ENCODE measurements at regions not wholly inside any gene's neighbourhood (a gene's known extent, or its start where the extent isn't known, plus 50 kb on each side); places are given as distances from the start of the nearest gene placed in this dataset.
"Not testable (repeated sequence)": the region's sequence is repeated elsewhere in the genome, so short reads cannot be mapped to it uniquely, and the experiment has no call there.

GRCh38 chr2:207439881-207440280, 89.9 kb upstream of the CREB1 start:
- H3K27me3 ChIP-seq (ENCODE audit: control insufficient read depth in 1 of 2, insufficient read depth in 2 of 2, low read length in 2 of 2); H3K4me1 ChIP-seq (ENCODE audit: control insufficient read depth in 2 of 2, insufficient read depth in 2 of 2, low read length in 1 of 2); H3K36me3 ChIP-seq (ENCODE audit: control insufficient read depth in 2 of 2, insufficient read depth in 2 of 2, low read length in 1 of 2); H3K4me3 ChIP-seq (ENCODE audit: low read depth in 1 of 2, low read length in 2 of 2); H3K27ac ChIP-seq (ENCODE audit: low read depth in 2 of 2, low read length in 1 of 2); H3K9me3 ChIP-seq (ENCODE audit: control insufficient read depth in 2 of 2, insufficient read depth in 1 of 2, low read depth in 1 of 2, low read length in 1 of 2): not testable (repeated sequence)

- Histone ChIP-seq H3K4me1 (ENCODE audit: control insufficient read depth in 2 of 2, insufficient read depth in 2 of 2, low read length in 1 of 2) (no peaks in the 10 kb centered on the region), H3K27ac (ENCODE audit: low read depth in 2 of 2, low read length in 1 of 2) (no peak overlapping the region), H3K4me3 (ENCODE audit: low read depth in 1 of 2, low read length in 2 of 2) (no peak overlapping the region), H3K27me3 (ENCODE audit: control insufficient read depth in 1 of 2, insufficient read depth in 2 of 2, low read length in 2 of 2) (no peaks in the 10 kb centered on the region), H3K9me3 (ENCODE audit: control insufficient read depth in 2 of 2, insufficient read depth in 1 of 2, low read depth in 1 of 2, low read length in 1 of 2) (no peaks in the 10 kb centered on the region), H3K36me3 (ENCODE audit: control insufficient read depth in 2 of 2, insufficient read depth in 2 of 2, low read length in 1 of 2) (no peaks in the 10 kb centered on the region)
- 81 to 84% methylated on average over 4 of the region's 4 CpGs for WGBS, 2 donors
Observed at GRCh38 chr2:207444756-207445155, 85.0 kb upstream of the CREB1 start.

- Histone ChIP-seq H3K27me3 (ENCODE audit: control insufficient read depth in 1 of 2, insufficient read depth in 2 of 2, low read length in 2 of 2) (no peaks in the 10 kb centered on the region), H3K36me3 (ENCODE audit: control insufficient read depth in 2 of 2, insufficient read depth in 2 of 2, low read length in 1 of 2) (no peaks in the 10 kb centered on the region), H3K27ac (ENCODE audit: low read depth in 2 of 2, low read length in 1 of 2) (no peak overlapping the region), H3K4me1 (ENCODE audit: control insufficient read depth in 2 of 2, insufficient read depth in 2 of 2, low read length in 1 of 2) (no peaks in the 10 kb centered on the region), H3K9me3 (ENCODE audit: control insufficient read depth in 2 of 2, insufficient read depth in 1 of 2, low read depth in 1 of 2, low read length in 1 of 2) (no peaks in the 10 kb centered on the region), H3K4me3 (ENCODE audit: low read depth in 1 of 2, low read length in 2 of 2) (no peak overlapping the region)
- WGBS, 2 donors, result 64 to 76% methylated on average over 6 of the region's 6 CpGs
Observed at GRCh38 chr2:207446653-207447052, 83.1 kb upstream of the CREB1 start.

GRCh38 chr2:207448006-207448405, 81.8 kb upstream of the CREB1 start:
- Histone ChIP-seq H3K9me3 (ENCODE audit: control insufficient read depth in 2 of 2, insufficient read depth in 1 of 2, low read depth in 1 of 2, low read length in 1 of 2) (no peaks in the 10 kb centered on the region), H3K4me3 (ENCODE audit: low read depth in 1 of 2, low read length in 2 of 2) (no peak overlapping the region), H3K36me3 (ENCODE audit: control insufficient read depth in 2 of 2, insufficient read depth in 2 of 2, low read length in 1 of 2) (no peaks in the 10 kb centered on the region), H3K27me3 (ENCODE audit: control insufficient read depth in 1 of 2, insufficient read depth in 2 of 2, low read length in 2 of 2) (no peaks in the 10 kb centered on the region), H3K27ac (ENCODE audit: low read depth in 2 of 2, low read length in 1 of 2) (no peak overlapping the region), H3K4me1 (ENCODE audit: control insufficient read depth in 2 of 2, insufficient read depth in 2 of 2, low read length in 1 of 2) (no peaks in the 10 kb centered on the region)
- WGBS, 2 donors, result 73 to 84% methylated on average over 1 of the region's 1 CpG

- WGBS, 2 donors, result 69 to 80% methylated on average over 1 of the region's 1 CpG
- no peaks in the 10 kb centered on the region for H3K4me1 ChIP-seq (ENCODE audit: control insufficient read depth in 2 of 2, insufficient read depth in 2 of 2, low read length in 1 of 2)
- no peak overlapping the region for H3K27ac ChIP-seq (ENCODE audit: low read depth in 2 of 2, low read length in 1 of 2)
- H3K36me3 ChIP-seq (ENCODE audit: control insufficient read depth in 2 of 2, insufficient read depth in 2 of 2, low read length in 1 of 2), result no peaks in the 10 kb centered on the region
- H3K4me3 ChIP-seq (ENCODE audit: low read depth in 1 of 2, low read length in 2 of 2), result no peak overlapping the region
- no peaks in the 10 kb centered on the region for H3K9me3 ChIP-seq (ENCODE audit: control insufficient read depth in 2 of 2, insufficient read depth in 1 of 2, low read depth in 1 of 2, low read length in 1 of 2)
- H3K27me3 ChIP-seq (ENCODE audit: control insufficient read depth in 1 of 2, insufficient read depth in 2 of 2, low read length in 2 of 2), result no peaks in the 10 kb centered on the region
Observed at GRCh38 chr2:207449642-207450165, 80.1 kb upstream of the CREB1 start.

- Histone ChIP-seq H3K4me3 (ENCODE audit: low read depth in 1 of 2, low read length in 2 of 2) (no peak overlapping the region), H3K9me3 (ENCODE audit: control insufficient read depth in 2 of 2, insufficient read depth in 1 of 2, low read depth in 1 of 2, low read length in 1 of 2) (no peaks in the 10 kb centered on the region), H3K27ac (ENCODE audit: low read depth in 2 of 2, low read length in 1 of 2) (no peak overlapping the region), H3K27me3 (ENCODE audit: control insufficient read depth in 1 of 2, insufficient read depth in 2 of 2, low read length in 2 of 2) (no peaks in the 10 kb centered on the region), H3K36me3 (ENCODE audit: control insufficient read depth in 2 of 2, insufficient read depth in 2 of 2, low read length in 1 of 2) (no peaks in the 10 kb centered on the region), H3K4me1 (ENCODE audit: control insufficient read depth in 2 of 2, insufficient read depth in 2 of 2, low read length in 1 of 2) (no peaks in the 10 kb centered on the region)
- 35 to 44% methylated on average over 1 of the region's 1 CpG for whole genome bisulfite sequencing, 2 donors
Observed at GRCh38 chr2:207450186-207450585, 79.6 kb upstream of the CREB1 start.

GRCh38 chr2:207458582-207458981, 71.2 kb upstream of the CREB1 start:
- H3K36me3 ChIP-seq (ENCODE audit: control insufficient read depth in 2 of 2, insufficient read depth in 2 of 2, low read length in 1 of 2), result no peaks in the 10 kb centered on the region
- no peaks in the 10 kb centered on the region for H3K27me3 ChIP-seq (ENCODE audit: control insufficient read depth in 1 of 2, insufficient read depth in 2 of 2, low read length in 2 of 2)
- WGBS, 2 donors, result 89 to 97% methylated on average over 5 of the region's 5 CpGs
- no peak overlapping the region for H3K4me3 ChIP-seq (ENCODE audit: low read depth in 1 of 2, low read length in 2 of 2)
- no peaks in the 10 kb centered on the region for H3K4me1 ChIP-seq (ENCODE audit: control insufficient read depth in 2 of 2, insufficient read depth in 2 of 2, low read length in 1 of 2)
- H3K9me3 ChIP-seq (ENCODE audit: control insufficient read depth in 2 of 2, insufficient read depth in 1 of 2, low read depth in 1 of 2, low read length in 1 of 2), result no peaks in the 10 kb centered on the region
- H3K27ac ChIP-seq (ENCODE audit: low read depth in 2 of 2, low read length in 1 of 2), result no peak overlapping the region

GRCh38 chr2:207459990-207460757, 69.6 kb upstream of the CREB1 start:
- 62 to 70% methylated on average over 7 of the region's 7 CpGs for WGBS, 2 donors
- H3K4me1 ChIP-seq (ENCODE audit: control insufficient read depth in 2 of 2, insufficient read depth in 2 of 2, low read length in 1 of 2), result no peaks in the 10 kb centered on the region
- H3K27me3 ChIP-seq (ENCODE audit: control insufficient read depth in 1 of 2, insufficient read depth in 2 of 2, low read length in 2 of 2), result no peaks in the 10 kb centered on the region
- H3K27ac ChIP-seq (ENCODE audit: low read depth in 2 of 2, low read length in 1 of 2), result no peak overlapping the region
- no peaks in the 10 kb centered on the region for H3K9me3 ChIP-seq (ENCODE audit: control insufficient read depth in 2 of 2, insufficient read depth in 1 of 2, low read depth in 1 of 2, low read length in 1 of 2)
- H3K4me3 ChIP-seq (ENCODE audit: low read depth in 1 of 2, low read length in 2 of 2), result no peak overlapping the region
- H3K36me3 ChIP-seq (ENCODE audit: control insufficient read depth in 2 of 2, insufficient read depth in 2 of 2, low read length in 1 of 2), result no peaks in the 10 kb centered on the region

GRCh38 chr2:207463433-207463832, 66.3 kb upstream of the CREB1 start:
- Histone ChIP-seq H3K27ac (ENCODE audit: low read depth in 2 of 2, low read length in 1 of 2) (no peak overlapping the region), H3K4me1 (ENCODE audit: control insufficient read depth in 2 of 2, insufficient read depth in 2 of 2, low read length in 1 of 2) (no peaks in the 10 kb centered on the region), H3K9me3 (ENCODE audit: control insufficient read depth in 2 of 2, insufficient read depth in 1 of 2, low read depth in 1 of 2, low read length in 1 of 2) (no peaks in the 10 kb centered on the region), H3K27me3 (ENCODE audit: control insufficient read depth in 1 of 2, insufficient read depth in 2 of 2, low read length in 2 of 2) (no peaks in the 10 kb centered on the region), H3K36me3 (ENCODE audit: control insufficient read depth in 2 of 2, insufficient read depth in 2 of 2, low read length in 1 of 2) (no peaks in the 10 kb centered on the region), H3K4me3 (ENCODE audit: low read depth in 1 of 2, low read length in 2 of 2) (no peak overlapping the region)
- 83 to 87% methylated on average over 8 of the region's 8 CpGs for WGBS, 2 donors

GRCh38 chr2:207464007-207464406, 65.8 kb upstream of the CREB1 start:
- Histone ChIP-seq H3K4me3 (ENCODE audit: low read depth in 1 of 2, low read length in 2 of 2) (no peak overlapping the region), H3K27me3 (ENCODE audit: control insufficient read depth in 1 of 2, insufficient read depth in 2 of 2, low read length in 2 of 2) (no peaks in the 10 kb centered on the region), H3K27ac (ENCODE audit: low read depth in 2 of 2, low read length in 1 of 2) (no peak overlapping the region), H3K9me3 (ENCODE audit: control insufficient read depth in 2 of 2, insufficient read depth in 1 of 2, low read depth in 1 of 2, low read length in 1 of 2) (no peaks in the 10 kb centered on the region), H3K36me3 (ENCODE audit: control insufficient read depth in 2 of 2, insufficient read depth in 2 of 2, low read length in 1 of 2) (no peaks in the 10 kb centered on the region), H3K4me1 (ENCODE audit: control insufficient read depth in 2 of 2, insufficient read depth in 2 of 2, low read length in 1 of 2) (no peaks in the 10 kb centered on the region)
- 92 to 94% methylated on average over 10 of the region's 10 CpGs for WGBS, 2 donors
